Vagina (tissue), 2 donors: ENCODE measurements at regions not wholly inside any gene's neighbourhood (a gene's known extent, or its start where the extent isn't known, plus 50 kb on each side); places are given as distances from the start of the nearest gene placed in this dataset.

Experiments used
- POLR2A ChIP-seq, 2 donors: fragments of 450-650 bp; IDR thresholded peaks; one replicate each; pipeline ENCODE4 v1.6.1; 2017; ENCODE audit warnings: antibody characterized with exemption in 2 of 2, mild to moderate bottlenecking in 2 of 2, moderate library complexity in 2 of 2
- POLR2AphosphoS5 ChIP-seq, 2 donors: sonication (generic); formaldehyde crosslinking; IDR thresholded peaks; one replicate each; pipeline ENCODE4 v1.9.0; 2017; ENCODE audit warnings: antibody characterized with exemption in 2 of 2, mild to moderate bottlenecking in 2 of 2, low read depth in 1 of 2; ENCODE audit not compliant: insufficient read depth in 1 of 2
- TF ChIP-seq, protein P1 (sequence below), 3 experiments: fragments of 450-650 bp in 2 of 3; fragments of 200-600 bp in 1 of 3; sonication (generic) in 1 of 3; IDR thresholded peaks; one replicate each; pipeline ENCODE4 v1.5.1; 2017 to 2019; ENCODE audit warnings: antibody characterized with exemption in 3 of 3, mild to moderate bottlenecking in 2 of 3, moderate library complexity in 2 of 3

DNA sequence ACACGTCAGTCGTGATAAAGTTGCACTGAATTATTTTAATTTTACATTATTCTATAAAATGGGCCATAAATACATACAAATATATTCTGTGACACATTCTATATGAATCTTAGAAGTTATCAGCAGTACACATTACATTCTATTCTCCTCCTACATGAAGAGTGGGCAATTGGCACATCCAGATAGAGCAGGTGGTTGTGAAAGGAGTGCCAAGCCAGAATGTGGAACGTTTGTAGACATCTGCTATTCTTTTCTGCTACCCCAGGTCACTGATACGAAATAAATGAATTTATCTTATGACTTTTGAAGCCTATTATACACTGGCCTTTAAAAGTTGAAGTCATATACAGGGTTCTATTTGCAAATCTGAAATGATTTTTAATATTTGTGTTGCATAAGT, 373.2 kb downstream of the PCDH17 start:
- TF ChIP-seq POLR2A (IDR thresholded peaks at IDR 0.05) (no peak), POLR2AphosphoS5 (IDR thresholded peaks at IDR 0.05; ENCODE audit: insufficient read depth in 1 of 2, low read depth in 1 of 2) (no peak)
- TF ChIP-seq, protein P1, sequence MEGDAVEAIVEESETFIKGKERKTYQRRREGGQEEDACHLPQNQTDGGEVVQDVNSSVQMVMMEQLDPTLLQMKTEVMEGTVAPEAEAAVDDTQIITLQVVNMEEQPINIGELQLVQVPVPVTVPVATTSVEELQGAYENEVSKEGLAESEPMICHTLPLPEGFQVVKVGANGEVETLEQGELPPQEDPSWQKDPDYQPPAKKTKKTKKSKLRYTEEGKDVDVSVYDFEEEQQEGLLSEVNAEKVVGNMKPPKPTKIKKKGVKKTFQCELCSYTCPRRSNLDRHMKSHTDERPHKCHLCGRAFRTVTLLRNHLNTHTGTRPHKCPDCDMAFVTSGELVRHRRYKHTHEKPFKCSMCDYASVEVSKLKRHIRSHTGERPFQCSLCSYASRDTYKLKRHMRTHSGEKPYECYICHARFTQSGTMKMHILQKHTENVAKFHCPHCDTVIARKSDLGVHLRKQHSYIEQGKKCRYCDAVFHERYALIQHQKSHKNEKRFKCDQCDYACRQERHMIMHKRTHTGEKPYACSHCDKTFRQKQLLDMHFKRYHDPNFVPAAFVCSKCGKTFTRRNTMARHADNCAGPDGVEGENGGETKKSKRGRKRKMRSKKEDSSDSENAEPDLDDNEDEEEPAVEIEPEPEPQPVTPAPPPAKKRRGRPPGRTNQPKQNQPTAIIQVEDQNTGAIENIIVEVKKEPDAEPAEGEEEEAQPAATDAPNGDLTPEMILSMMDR (IDR thresholded peaks at IDR 0.05) = no peak
